Activated naive CD8-positive, alpha-beta T cell treated with anti-CD3 and anti-CD28 coated beads, Interleukin-2, amount 50 U/mL, for 24 hours (primary cell): ENCODE measurements at regions not wholly inside any gene's neighbourhood (a gene's known extent, or its start where the extent isn't known, plus 50 kb on each side); places are given as distances from the start of the nearest gene placed in this dataset.
"Not testable (repeated sequence)": the region's sequence is repeated elsewhere in the genome, so short reads cannot be mapped to it uniquely, and the experiment has no call there.

Experiments
- ATAC-seq: fragments of 150-1000 bp; cut with Tn5 transposase; one replicate; pipeline ENCODE4 v1.10.0; 2021
- DNase-seq: peaks from one replicate; pipeline ENCODE4 v3.0.0; 2021
- H3K27ac Mint-ChIP-seq: one replicate; pipeline ENCODE4 v1.8.0; 2021; ENCODE audit warnings: mild to moderate bottlenecking, mixed read lengths
- H3K27me3 Mint-ChIP-seq: one replicate; pipeline ENCODE4 v1.8.0; 2021; ENCODE audit warnings: mixed read lengths
- H3K36me3 Mint-ChIP-seq: one replicate; pipeline ENCODE4 v1.8.0; 2021; ENCODE audit warnings: low read depth, mixed read lengths
- H3K4me1 Mint-ChIP-seq: one replicate; pipeline ENCODE4 v1.8.0; 2021; ENCODE audit warnings: mixed read lengths
- H3K4me3 Mint-ChIP-seq: one replicate; pipeline ENCODE4 v1.8.0; 2021; ENCODE audit warnings: mild to moderate bottlenecking, moderate library complexity, mixed read lengths
- H3K9me3 Mint-ChIP-seq: one replicate; pipeline ENCODE4 v1.8.0; 2021; ENCODE audit warnings: mixed read lengths

DNA sequence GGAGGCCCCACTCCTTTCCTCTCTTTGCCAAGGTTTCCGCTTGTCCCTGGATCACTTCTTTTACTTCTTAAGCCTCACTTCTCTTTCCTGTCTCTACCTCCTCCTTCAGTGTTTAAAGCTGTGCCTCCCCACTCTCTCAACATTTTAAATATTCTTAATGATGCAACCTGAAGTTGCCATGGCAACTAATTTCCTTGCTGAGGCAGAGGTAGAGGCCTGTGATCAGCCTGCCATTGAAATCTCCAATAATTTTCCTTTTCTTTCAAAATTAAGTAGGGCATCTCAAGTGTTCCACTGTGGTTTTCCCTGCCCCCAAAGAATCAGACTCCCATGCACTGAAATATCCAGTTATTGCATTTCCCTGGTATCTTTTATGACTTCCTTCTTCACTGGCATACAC is 108.6 kb upstream of the VRK1 start:
- Mint-ChIP-seq H3K9me3 (no peaks in the 10 kb centered on the region), H3K4me3 (no peak overlapping the region), H3K4me1 (no peaks in the 10 kb centered on the region), H3K36me3 (no peaks in the 10 kb centered on the region), H3K27me3 (peaks cover 8% of the 10 kb centered on the region), H3K27ac (no peak overlapping the region)
- ATAC-seq (no peak), DNase-seq (no peak)

DNA sequence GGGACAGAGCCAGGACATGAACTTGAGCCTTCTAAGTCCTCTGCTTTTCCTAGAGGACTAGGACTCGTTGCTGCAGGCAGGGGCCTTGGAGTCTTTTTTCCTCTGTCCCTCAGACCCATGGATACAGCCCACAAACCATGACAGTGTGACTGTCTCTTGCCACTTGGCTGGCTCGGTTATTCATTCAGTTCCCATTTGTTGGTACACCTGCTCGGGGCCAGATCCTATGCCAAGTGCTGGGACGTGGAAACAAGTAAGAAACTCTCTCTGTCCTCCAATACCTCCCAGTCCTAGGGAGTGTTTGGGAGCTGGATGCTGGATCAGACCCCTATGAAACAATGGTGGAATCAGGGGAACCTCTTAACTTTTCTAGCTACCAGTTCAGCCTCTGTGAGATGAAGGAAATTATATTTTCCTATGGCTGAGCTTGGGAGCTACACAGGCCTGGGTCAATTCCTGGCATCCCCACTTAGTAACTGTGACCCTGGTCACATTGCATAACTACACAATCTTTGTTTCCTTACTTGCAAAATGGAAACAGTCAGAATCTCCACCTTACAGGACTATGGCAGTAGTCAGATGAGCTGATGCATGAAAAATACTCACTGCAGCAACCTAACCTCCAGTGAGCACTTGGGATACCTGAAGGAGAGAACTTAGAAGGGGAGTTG is 106.3 kb upstream of the VRK1 start:
- ATAC-seq (no peak), DNase-seq (no peak)
- H3K27ac Mint-ChIP-seq, result no peak overlapping the region
- no peaks in the 10 kb centered on the region for H3K36me3 Mint-ChIP-seq
- H3K9me3 Mint-ChIP-seq, result no peaks in the 10 kb centered on the region
- no peak overlapping the region for H3K4me3 Mint-ChIP-seq
- no peaks in the 10 kb centered on the region for H3K4me1 Mint-ChIP-seq
- H3K27me3 Mint-ChIP-seq, result peaks cover 12% of the 10 kb centered on the region

DNA sequence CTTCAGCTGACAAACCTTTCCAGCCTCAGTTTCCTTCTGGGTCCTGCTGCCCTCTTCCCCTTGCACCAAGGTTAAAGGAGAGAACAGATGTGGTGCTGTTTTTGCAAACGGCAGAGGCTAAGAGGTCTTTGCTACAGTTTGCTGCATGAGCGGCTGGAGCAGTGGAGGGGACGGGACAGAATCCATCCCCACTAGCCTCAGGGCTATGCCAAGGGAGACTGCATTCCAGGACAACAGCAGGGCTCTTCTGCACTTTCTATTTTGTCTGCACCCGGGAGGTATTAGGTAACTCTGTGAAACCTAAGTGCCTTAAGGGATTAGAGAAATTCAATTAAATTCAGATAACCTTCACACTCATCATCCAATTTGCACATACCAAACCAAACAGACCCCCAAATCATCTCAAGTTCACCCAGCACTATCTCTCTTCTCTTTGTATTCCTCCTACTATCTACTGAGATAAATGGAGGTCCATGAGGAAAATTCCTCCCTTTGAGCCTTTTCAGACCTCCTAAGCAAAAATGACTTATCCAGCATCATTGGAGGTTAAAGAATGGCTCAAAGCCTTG is 103.8 kb upstream of the VRK1 start:
- H3K4me3 Mint-ChIP-seq, result no peak overlapping the region
- no peak for ATAC-seq

DNA sequence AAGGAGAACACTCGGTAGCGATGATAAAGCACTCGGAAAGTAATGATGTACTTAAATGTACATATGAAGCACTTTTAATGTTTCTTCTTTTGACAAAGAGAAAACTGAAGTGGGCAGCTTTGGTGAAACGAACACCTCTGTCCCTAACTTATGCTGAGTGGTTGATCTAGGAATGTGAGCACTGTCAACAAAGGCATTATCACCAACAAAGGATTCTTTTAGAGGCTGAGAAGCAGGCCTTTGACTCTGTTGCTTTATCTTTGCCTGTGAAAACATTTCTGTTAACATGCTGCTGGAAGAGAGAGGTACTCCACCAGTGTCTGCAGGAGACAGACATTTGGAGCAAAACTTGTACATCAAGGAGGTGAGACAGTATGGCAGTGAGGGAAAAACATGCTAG is 103.2 kb upstream of the VRK1 start:
- no peak overlapping the region for H3K27ac Mint-ChIP-seq

More for the DNA sequence above, 103.8 kb upstream of the VRK1 start:
- Mint-ChIP-seq H3K27ac (no peak overlapping the region), H3K36me3 (no peaks in the 10 kb centered on the region), H3K27me3 (peaks cover 11% of the 10 kb centered on the region), H3K4me1 (no peaks in the 10 kb centered on the region), H3K9me3 (no peaks in the 10 kb centered on the region)
- no peak for DNase-seq

DNA sequence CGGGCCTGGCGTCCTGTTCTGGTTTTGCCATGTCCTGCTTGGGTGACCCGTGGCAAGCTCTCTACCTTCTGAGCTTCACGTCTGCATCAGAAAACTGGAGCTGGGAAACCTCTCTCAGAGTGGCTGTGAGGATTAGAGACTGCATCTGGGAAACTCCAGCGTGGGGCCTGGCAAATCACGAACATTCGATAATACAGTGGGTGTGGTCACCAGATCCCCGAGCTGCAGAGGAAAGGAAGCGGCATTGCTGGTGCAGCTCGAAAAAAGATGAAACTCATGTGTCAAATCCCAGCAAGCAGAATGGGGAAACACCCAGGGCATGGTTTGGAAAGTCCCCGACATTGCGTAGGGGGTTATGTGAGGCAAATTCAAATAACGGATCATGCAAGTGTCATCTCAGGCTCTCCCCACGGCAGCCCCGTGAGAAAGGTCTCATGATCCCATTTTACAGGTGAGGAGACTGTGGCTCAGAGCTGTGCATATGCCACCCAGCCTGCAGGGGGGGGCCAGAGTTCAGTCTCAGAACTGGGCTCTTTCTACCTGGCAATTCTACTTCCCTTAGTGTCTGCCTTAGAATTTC is 98.1 kb upstream of the VRK1 start:
- peak; percentile 21 for DNase-seq
- ATAC-seq, result no peak
- H3K27me3 Mint-ChIP-seq, result peaks cover 18% of the 10 kb centered on the region
- no peaks in the 10 kb centered on the region for H3K36me3 Mint-ChIP-seq
- H3K27ac Mint-ChIP-seq, result no peak overlapping the region
- H3K4me3 Mint-ChIP-seq, result no peak overlapping the region
- no peaks in the 10 kb centered on the region for H3K4me1 Mint-ChIP-seq
- H3K9me3 Mint-ChIP-seq, result no peaks in the 10 kb centered on the region

More for the DNA sequence above, 103.2 kb upstream of the VRK1 start:
- Mint-ChIP-seq H3K9me3 (no peaks in the 10 kb centered on the region), H3K27me3 (peaks cover 11% of the 10 kb centered on the region), H3K4me3 (no peak overlapping the region), H3K4me1 (no peaks in the 10 kb centered on the region), H3K36me3 (no peaks in the 10 kb centered on the region)
- ATAC-seq (no peak), DNase-seq (no peak)

DNA sequence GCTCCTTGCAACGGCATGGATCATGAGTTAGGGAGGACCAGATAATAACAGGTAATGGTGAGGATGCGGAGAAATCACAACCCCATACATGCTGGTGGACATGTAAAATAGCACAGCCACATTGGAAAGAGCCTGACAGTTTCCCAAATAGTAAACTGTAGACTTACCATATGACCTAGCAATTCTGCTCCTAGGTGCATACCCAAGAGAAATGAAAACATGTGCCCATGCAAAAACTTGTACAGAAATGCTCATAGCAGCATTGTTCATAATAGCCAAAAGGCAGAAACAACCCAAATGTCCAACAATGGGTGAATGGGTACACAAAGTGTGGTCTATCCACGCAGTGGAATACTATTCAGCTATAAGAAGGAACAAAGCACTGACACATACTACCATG is 97.5 kb upstream of the VRK1 start:
- Mint-ChIP-seq H3K27ac (no peak overlapping the region), H3K36me3 (no peaks in the 10 kb centered on the region), H3K4me1 (no peaks in the 10 kb centered on the region), H3K9me3 (no peaks in the 10 kb centered on the region), H3K27me3 (peaks cover 19% of the 10 kb centered on the region), H3K4me3 (no peak overlapping the region)
- no peak for DNase-seq
- no peak for ATAC-seq

DNA sequence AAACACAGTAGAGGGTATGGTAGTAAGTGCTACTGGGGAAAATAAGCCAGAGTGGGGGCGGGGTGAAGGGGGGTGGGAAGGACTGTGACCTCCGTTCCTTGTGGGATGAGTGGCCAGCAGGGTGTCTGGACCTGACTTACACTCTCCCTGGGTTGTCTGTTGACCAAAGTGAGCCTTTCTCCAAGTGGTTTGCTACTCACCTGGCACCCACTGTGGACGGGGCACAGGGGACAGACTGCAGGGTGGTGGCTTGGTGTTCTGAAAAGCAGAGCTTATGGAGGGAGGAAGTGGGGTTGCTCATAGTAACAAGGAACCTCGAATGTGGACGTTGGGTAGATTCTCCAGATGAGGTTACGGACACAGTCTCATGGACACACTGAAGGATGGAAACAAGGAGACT is 94.4 kb upstream of the VRK1 start:
- ATAC-seq, result peak; percentile 7
- Mint-ChIP-seq H3K27me3 (peaks cover 22% of the 10 kb centered on the region), H3K36me3 (no peaks in the 10 kb centered on the region), H3K4me3 (no peak overlapping the region), H3K27ac (no peak overlapping the region), H3K4me1 (no peaks in the 10 kb centered on the region), H3K9me3 (no peaks in the 10 kb centered on the region)
- no peak for DNase-seq

DNA sequence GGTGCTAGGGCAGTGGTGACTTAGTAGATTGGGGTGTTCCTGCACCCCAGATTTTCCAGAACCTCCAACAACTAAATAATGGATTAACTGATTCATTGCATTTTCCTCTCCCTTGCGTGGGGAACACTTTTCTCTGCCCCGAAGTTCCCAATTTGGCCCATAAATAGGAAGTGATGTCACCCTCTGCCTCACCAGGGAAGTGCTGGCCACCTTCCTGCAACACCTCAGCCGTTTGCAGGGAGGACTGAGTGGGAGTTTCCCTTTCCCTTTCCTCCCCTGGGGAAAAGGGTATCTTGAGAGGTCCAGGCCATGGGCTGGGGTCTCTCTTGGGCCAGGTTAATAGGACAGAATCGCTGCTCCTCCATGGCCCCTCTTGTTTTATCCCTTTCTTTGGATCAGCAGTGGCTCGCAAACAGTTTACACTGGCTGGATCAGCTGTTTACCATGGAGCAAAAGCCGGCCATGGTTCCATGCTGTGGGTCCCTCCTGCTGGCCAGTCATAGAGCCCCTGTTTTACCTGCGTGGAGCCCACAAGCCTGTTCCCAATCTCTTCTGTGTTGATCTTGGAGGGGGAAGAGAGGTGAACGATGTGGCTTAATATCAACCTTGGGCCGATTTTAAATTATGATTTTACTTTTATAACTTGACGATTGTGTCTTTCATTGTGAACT is 91.6 kb upstream of the VRK1 start:
- Mint-ChIP-seq H3K27me3 (peaks cover 22% of the 10 kb centered on the region), H3K4me3 (no peak overlapping the region), H3K36me3 (no peaks in the 10 kb centered on the region), H3K27ac (no peak overlapping the region), H3K4me1 (no peaks in the 10 kb centered on the region), H3K9me3 (no peaks in the 10 kb centered on the region)
- DNase-seq, result no peak
- no peak for ATAC-seq

DNA sequence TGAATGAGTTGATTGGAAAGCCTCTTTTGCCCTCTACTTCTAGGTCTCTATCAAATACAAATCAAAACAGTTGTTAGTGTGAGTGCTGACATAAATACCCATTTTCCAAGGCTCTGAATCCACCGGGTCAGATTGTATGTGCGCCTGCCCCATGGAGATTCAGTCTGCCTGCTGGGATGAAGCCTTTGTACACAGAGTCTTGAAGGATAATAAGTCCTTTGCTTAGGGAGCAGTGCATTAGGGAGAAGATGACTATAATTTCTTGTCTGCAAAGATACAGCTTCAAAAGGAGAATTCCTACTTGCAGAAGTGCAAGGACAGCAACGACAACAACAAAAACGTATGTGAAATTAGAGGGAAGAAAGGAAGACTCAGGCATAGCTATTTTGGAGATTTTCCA is 90.3 kb upstream of the VRK1 start:
- Mint-ChIP-seq H3K36me3 (no peaks in the 10 kb centered on the region), H3K27me3 (peaks cover 19% of the 10 kb centered on the region), H3K4me3 (no peak overlapping the region), H3K4me1 (no peaks in the 10 kb centered on the region), H3K9me3 (no peaks in the 10 kb centered on the region), H3K27ac (no peak overlapping the region)
- ATAC-seq (no peak), DNase-seq (no peak)

DNA sequence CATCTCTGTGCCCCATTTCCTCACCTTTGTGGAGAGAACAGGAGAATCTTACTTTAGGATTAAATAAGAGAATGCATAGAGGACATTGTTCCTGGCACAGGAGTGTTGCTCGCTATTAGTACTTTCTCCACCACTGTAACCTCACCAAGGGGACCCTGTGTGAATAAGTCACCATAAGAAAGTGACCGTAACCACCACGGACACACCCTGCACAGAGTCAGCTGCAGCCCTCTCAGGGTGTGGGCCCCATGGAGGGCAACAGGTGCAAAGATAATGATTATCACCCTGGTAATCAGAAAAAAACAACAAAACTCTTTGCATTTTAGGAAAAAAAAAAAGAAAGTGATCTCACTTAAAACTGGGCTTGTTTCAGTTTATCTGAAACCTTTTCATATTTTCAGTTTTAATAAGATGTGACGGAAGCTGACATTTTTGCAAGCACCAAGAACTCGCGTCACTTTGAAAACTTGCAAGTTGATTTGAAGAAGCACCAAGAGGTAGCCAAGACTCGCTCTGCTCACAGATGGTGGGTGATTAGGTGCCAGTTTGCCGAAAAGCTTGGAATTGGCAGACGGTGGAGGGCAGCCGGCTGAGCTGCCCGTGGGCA is 87.0 kb upstream of the VRK1 start:
- H3K27me3 Mint-ChIP-seq, result peaks cover 6% of the 10 kb centered on the region

DNA sequence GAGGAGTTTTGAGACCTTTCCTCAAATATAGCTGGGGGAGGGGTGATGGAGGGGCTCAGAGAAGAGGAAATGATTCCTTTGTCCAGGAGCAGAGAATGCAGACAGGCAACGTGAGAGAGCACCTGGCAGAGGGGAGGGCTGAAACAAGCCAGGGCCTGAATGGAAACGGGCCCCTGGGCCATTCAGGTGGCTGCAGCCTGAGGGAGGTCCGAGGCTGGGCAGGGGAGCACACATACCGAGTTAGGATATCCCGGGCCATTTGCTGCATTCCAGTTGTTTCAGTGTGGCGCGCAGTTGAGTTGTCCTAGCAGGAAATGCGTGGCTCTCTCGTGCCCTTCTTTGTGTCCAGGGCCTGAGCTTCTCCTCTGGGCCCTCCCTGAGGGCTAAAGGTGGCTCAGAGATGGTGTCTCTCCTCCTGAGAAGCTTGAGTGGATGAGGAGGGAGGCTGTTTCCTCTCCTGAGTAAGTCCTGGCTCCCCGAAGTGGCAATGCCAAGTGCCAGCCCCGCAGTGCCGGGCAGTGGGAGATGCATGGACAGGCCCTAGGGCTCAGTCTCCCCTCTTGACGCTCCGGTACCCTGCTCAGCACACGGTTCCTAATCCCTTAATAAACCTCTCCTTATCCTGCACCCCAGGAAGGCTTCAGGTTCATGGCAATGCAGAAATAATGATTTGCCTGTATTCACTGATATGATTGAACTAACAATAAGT is 85.5 kb upstream of the VRK1 start:
- ATAC-seq (no peak), DNase-seq (no peak)
- Mint-ChIP-seq H3K27me3 (peaks cover 13% of the 10 kb centered on the region), H3K36me3 (no peaks in the 10 kb centered on the region), H3K4me3 (no peak overlapping the region), H3K4me1 (no peaks in the 10 kb centered on the region), H3K27ac (no peak overlapping the region), H3K9me3 (no peaks in the 10 kb centered on the region)

More for the DNA sequence above, 87.0 kb upstream of the VRK1 start:
- H3K4me1 Mint-ChIP-seq, result no peaks in the 10 kb centered on the region
- H3K27ac Mint-ChIP-seq, result no peak overlapping the region
- ATAC-seq (no peak), DNase-seq (no peak)
- no peaks in the 10 kb centered on the region for H3K36me3 Mint-ChIP-seq
- no peaks in the 10 kb centered on the region for H3K9me3 Mint-ChIP-seq
- no peak overlapping the region for H3K4me3 Mint-ChIP-seq

DNA sequence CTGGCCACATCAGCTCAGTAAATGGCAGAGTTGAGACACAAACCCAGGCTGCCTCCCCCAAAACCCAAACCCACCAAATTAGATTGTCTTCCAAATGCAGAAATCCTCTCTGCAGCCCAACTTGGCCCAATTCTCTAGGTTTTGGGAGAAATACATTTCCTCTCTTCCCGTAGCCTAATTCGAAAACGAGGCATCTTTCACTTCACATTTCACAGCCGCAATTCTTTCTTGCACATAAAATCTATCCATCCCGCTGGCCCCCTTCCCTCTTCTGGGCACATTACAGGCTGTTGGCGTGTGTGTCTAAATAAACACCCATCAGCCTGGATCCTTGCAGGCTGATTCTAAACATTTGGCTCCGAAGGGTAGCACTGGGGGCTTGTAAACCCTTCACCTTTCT is 83.8 kb upstream of the VRK1 start:
- no peaks in the 10 kb centered on the region for H3K4me1 Mint-ChIP-seq
- DNase-seq (no peak), ATAC-seq (no peak)
- H3K27ac Mint-ChIP-seq, result no peak overlapping the region
- peaks cover 13% of the 10 kb centered on the region for H3K27me3 Mint-ChIP-seq
- H3K4me3 Mint-ChIP-seq, result no peak overlapping the region
- no peaks in the 10 kb centered on the region for H3K36me3 Mint-ChIP-seq
- no peaks in the 10 kb centered on the region for H3K9me3 Mint-ChIP-seq

DNA sequence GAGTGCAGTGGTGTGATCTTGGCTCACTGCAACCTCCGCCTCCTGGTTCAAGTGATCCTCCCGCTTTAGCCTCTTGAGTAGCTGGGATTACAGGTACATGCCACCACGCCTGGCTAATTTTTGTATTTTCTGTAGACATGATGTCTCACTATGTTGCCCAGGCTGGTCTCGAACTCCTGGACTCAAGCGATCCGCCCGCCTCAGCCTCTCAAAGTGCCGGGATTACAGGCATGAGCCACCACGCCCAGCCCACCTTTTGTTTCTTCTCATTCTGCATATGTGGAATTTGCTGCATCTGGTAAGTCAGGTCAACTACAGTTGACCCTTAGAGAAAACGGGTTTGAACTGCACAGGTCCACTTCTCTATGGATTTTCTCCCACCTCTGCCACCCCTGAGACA is 82.6 kb upstream of the VRK1 start:
- H3K4me3 Mint-ChIP-seq, DNase-seq, H3K36me3 Mint-ChIP-seq, H3K9me3 Mint-ChIP-seq, H3K27ac Mint-ChIP-seq, H3K4me1 Mint-ChIP-seq, ATAC-seq: not testable (repeated sequence)
- H3K27me3 Mint-ChIP-seq, result peaks cover 13% of the 10 kb centered on the region

DNA sequence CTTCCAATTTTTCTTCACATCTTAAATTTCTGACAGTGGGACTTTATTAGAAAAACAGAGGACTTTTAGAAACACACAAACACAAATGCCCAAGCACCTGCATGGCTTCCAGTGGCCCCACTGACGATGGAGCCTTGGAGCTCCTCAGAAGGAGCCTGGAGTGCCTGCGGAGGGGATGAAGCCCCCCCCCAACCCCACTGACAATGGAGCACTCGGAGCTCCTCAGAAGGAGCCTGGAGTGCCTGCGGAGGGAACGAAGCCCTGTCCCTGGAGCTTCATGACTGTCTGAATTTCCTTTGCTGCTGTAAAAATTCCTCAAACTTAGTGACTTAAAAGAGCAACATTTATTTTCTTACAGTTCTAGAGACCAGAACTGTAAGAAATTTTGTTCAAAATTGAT is 80.1 kb upstream of the VRK1 start:
- Mint-ChIP-seq H3K4me3 (no peak overlapping the region), H3K27me3 (peaks cover 13% of the 10 kb centered on the region), H3K9me3 (no peaks in the 10 kb centered on the region), H3K27ac (no peak overlapping the region), H3K36me3 (no peaks in the 10 kb centered on the region), H3K4me1 (no peaks in the 10 kb centered on the region)
- ATAC-seq (no peak), DNase-seq (no peak)
